Prostate gland (tissue), 2 donors: ENCODE measurements at regions not wholly inside any gene's neighbourhood (a gene's known extent, or its start where the extent isn't known, plus 50 kb on each side); places are given as distances from the start of the nearest gene placed in this dataset.
"Not testable (repeated sequence)": the region's sequence is repeated elsewhere in the genome, so short reads cannot be mapped to it uniquely, and the experiment has no call there.

Experiments used
- POLR2A ChIP-seq: fragments of 450-650 bp; IDR thresholded peaks from one replicate; pipeline ENCODE4 v1.6.1; 2016; ENCODE audit warnings: antibody characterized with exemption, mild to moderate bottlenecking
- POLR2AphosphoS5 ChIP-seq: sonication (generic); formaldehyde crosslinking; IDR thresholded peaks from one replicate; pipeline ENCODE4 v1.6.1; 2017; ENCODE audit warnings: antibody characterized with exemption
- TF ChIP-seq, protein P1 (sequence below), 4 experiments: fragments of 200-600 bp in 2 of 4; fragments of 450-650 bp in 2 of 4; sonication (generic) in 2 of 4; IDR thresholded peaks; 1 replicate in 3 of 4; 2 replicates in 1 of 4; pipeline ENCODE4 v1.5.1; 2016 to 2019; ENCODE audit warnings: antibody characterized with exemption in 4 of 4, mild to moderate bottlenecking in 2 of 4, moderate library complexity in 2 of 4

DNA sequence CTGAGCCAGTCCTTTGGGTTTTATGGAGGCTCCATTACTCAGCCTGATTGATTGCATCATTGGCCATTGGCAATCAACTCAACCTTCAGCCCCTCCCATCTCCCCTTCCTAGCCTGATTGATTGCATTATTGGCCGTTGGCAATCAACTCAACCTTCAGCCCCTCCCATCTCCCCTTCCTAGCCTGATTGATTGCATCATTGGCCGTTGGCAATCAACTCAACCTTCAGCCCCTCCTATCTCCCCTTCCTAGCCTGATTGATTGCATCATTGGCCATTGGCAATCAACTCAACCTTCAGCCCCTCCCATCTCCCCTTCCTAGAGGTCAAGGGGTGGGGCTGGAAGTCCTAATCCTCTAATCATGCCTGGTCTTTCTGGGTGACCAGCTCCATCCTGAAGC lies 103.8 kb upstream of the LRPAP1 start:
- TF ChIP-seq, protein P1, sequence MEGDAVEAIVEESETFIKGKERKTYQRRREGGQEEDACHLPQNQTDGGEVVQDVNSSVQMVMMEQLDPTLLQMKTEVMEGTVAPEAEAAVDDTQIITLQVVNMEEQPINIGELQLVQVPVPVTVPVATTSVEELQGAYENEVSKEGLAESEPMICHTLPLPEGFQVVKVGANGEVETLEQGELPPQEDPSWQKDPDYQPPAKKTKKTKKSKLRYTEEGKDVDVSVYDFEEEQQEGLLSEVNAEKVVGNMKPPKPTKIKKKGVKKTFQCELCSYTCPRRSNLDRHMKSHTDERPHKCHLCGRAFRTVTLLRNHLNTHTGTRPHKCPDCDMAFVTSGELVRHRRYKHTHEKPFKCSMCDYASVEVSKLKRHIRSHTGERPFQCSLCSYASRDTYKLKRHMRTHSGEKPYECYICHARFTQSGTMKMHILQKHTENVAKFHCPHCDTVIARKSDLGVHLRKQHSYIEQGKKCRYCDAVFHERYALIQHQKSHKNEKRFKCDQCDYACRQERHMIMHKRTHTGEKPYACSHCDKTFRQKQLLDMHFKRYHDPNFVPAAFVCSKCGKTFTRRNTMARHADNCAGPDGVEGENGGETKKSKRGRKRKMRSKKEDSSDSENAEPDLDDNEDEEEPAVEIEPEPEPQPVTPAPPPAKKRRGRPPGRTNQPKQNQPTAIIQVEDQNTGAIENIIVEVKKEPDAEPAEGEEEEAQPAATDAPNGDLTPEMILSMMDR (IDR thresholded peaks at IDR 0.05): not testable (repeated sequence)
- not testable (repeated sequence) for TF ChIP-seq POLR2A, POLR2AphosphoS5
